Limb (tissue), 2 donors: ENCODE measurements at regions not wholly inside any gene's neighbourhood (a gene's known extent, or its start where the extent isn't known, plus 50 kb on each side); places are given as distances from the start of the nearest gene placed in this dataset.

ENCODE experiments used
- DNase-seq, 2 donors: peaks; one replicate each; pipeline ENCODE4 v3.0.0-alpha.2; 2016; ENCODE audit errors: extremely low spot score in 2 of 2

GRCh38 chr15:98444138-98444537, 204.2 kb upstream of the IGF1R start:
- DNase-seq = no peak

- DNase-seq = no peak
Measured at GRCh38 chr15:98445315-98445714, 203.0 kb upstream of the IGF1R start.

- no peak for DNase-seq
Measured at GRCh38 chr15:98446083-98446482, 202.3 kb upstream of the IGF1R start.

- no peak for DNase-seq
Measured at GRCh38 chr15:98447069-98447468, 201.3 kb upstream of the IGF1R start.

GRCh38 chr15:98451236-98451635, 197.1 kb upstream of the IGF1R start:
- DNase-seq = no peak

DNA sequence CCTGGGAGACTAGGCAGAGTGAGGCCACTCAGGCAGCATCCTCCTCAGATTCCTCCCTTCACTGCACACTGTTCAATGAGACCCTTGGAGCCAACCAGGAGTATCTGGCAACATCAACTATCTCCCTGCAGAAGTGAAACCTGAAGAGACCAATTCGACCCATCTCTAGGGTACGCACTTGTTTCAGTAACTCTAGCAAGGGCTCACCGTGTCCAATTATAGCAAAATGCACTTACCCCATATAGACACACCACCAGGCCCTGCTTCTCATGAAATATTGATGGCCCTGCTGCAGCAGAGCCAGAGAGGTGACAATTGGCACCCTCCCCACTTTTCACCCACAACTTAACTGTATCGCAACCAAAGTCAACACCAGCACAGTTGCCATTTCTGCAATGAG, 196.1 kb upstream of the IGF1R start:
- no peak for DNase-seq

- no peak for DNase-seq
Measured at GRCh38 chr15:98455904-98456303, 192.4 kb upstream of the IGF1R start.

DNA sequence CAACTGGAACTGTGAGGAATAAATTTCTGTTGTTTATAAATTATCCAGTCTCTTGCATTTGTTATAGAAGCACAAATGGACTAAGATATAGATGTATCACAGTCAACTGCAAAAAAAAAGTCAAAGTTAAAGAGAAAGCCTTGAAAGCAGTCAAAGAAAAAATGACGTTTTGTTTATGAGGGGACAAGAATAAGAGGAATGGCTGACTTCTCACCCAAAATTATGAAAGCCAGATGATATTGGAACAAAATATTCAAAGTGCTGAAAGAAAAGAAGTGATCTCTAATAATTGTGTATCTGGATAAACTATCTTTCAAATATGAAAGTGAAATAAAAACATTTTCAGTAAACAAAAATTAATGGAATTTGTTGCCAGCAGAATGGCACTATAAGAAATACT, 171.8 kb upstream of the IGF1R start:
- DNase-seq = no peak

DNA sequence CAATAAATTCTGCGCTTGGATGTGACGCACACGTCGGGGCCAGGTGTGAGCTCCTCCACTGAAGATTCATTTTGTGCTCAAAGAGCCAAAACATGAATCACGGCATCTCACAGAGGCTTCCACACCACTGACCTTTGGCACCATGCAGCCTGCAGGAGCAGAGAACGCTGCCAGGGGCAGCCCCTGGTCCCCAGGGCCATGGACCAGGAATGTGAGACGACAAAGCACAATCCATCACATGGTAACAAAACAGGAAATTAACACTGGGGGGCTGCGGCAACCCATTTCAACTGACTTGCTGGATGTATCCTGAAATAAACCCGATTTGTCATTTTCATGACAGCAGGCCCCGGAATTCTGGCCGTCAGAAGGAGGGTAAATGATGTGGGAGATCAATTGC, 167.5 kb upstream of the IGF1R start:
- DNase-seq = no peak

DNA sequence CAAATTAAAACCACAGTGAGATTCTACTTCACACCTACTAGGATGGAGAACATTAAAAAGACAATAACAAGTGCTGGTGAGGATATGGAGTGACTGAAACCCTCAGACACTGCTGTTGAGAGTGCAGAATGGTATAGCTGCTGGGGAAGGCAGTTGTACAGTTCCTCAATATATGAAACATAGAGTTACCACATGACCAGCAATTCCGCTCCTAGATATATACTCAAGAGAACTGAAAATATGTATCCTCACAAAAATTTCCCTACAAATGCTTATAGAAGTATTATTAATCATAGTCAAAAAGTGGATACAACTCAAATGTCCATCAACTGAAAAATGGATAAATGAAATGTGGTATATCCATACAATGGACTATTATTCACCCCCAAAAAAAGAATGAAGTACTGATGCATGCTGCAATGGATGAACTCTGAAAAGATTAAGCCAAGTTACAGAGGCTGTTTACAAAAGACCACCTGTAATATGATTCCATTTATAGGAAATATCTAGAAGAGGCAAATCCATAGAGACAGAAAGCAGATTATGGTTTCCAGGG, 164.7 kb upstream of the IGF1R start:
- DNase-seq = no peak

GRCh38 chr15:98484914-98485313, 163.4 kb upstream of the IGF1R start:
- no peak for DNase-seq

DNA sequence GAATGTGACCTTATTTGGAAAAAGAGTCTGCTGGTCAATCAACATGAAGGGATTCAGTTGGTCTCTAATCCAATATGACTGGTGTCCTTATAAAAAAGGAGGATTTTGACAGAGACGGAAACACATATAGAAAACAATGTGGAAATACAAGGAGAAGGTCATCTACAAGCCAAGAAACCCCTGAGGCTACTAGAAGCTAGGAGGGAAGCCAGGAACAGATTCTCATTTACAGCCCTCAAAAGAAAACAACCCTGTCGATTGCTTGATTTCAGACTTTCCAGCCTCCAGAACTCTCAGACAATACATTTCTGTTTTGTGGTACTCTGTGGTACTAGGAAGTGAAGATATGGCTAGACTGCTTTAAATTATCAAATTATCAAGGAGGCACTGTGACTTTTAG, 162.9 kb upstream of the IGF1R start:
- no peak for DNase-seq

DNA sequence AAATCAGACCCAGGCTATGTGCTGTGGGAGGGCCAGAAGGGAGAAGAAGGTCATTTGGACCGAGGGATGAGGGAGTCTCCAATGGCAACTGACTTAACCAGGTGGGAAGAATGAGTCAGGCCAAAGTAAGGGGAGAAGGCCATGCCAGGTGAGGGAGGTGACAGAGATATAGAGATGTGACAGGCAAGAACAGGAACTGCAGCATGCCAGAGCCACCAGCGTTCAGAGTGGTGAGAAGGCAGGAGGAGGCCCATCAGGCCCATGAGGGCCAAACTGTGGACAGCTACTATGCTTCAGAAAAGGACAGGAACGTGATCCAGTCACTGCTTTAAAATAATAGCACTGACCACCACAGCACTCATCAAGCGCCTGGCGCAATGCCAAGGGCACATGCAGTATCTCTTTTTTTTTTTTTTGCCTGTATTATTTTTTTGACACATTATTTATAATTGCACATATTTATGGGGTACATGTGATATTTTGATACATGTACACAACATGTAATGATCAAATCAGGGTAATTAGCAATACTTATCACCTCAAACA, 154.3 kb upstream of the IGF1R start:
- DNase-seq = no peak

DNA sequence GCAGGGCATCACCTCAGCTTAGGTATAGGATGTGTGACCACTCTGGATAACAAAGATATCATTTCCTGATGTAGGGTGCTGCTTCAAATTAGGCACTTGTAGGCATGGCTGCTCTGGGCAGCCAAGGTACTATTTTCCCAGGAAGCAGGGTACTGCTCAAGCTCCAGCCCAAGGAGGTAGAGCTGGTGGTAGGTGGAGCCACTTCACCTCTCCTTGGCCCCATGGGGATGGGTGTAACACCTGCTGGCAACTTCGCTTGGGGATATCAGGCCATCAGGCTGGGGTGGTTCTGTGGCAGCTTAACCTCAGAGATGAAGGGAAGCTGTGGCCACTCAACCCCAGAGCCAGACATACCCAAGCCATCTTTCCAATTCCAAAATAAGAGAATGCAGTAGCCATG, 147.1 kb upstream of the IGF1R start:
- no peak for DNase-seq

DNA sequence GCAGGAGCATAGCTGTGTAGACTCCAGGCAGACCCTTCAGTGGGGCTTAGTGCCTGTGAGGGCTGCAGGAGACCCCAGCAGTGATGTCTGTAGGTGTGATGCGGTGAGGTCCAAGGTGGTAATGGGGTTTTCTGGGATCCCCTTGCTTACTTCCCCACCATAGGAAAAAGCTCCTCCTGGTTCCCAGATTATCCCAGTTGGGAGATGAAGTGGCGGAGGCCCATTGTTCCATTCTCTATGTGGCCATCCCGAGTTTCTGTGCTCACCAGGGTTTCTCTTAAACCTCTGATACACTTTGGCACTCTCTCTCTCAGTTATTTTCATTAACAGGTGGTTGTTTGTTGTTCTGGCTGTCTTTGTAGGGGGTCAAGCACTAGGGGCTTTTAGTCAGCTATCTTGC, 146.7 kb upstream of the IGF1R start:
- DNase-seq = no peak

GRCh38 chr15:98503970-98504369, 144.4 kb upstream of the IGF1R start:
- peak in 1 of 2 donors; percentile 47 for DNase-seq

DNA sequence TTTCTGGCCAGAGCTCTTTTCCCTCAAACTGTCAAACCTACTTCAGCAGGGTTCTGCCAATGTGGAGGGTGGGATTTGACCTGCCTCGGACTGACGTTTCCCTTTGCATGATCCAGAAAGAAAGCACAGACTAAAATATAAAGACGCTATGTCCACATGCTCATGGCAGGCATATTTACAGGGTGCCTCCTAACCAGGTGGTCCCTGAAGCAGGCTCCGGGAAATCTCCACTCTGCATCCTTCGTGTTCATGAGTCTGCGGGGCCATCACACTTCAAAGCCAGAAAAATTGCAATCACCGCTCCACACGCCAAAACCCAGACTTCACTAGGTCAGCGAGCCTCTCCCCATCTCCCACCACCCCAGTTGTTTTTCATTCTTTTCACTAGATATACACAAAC, 143.3 kb upstream of the IGF1R start:
- DNase-seq = no peak

DNA sequence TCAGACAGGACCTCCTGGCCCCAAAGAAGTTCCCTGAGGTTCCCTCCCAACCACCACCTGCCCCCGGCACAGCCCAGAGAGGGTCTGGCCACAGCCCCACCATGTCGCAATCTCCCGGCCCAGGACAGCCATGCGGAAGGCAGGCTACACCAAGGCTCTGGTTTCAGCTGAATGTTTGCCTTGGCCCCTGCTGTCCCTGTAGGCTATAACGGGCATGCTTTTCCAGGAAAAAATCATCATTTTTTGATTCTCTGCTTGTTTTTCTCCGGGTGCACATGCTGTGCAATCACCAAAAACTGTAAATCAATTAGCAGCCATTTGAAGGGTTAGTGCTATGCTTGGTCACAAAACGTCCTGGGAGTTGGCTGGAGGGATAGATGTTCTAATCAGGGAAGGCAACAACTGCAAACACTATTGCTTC, 142.7 kb upstream of the IGF1R start:
- DNase-seq = no peak

GRCh38 chr15:98506172-98506571, 142.2 kb upstream of the IGF1R start:
- DNase-seq = no peak

- DNase-seq = no peak
Measured at GRCh38 chr15:98506711-98507110, 141.6 kb upstream of the IGF1R start.

DNA sequence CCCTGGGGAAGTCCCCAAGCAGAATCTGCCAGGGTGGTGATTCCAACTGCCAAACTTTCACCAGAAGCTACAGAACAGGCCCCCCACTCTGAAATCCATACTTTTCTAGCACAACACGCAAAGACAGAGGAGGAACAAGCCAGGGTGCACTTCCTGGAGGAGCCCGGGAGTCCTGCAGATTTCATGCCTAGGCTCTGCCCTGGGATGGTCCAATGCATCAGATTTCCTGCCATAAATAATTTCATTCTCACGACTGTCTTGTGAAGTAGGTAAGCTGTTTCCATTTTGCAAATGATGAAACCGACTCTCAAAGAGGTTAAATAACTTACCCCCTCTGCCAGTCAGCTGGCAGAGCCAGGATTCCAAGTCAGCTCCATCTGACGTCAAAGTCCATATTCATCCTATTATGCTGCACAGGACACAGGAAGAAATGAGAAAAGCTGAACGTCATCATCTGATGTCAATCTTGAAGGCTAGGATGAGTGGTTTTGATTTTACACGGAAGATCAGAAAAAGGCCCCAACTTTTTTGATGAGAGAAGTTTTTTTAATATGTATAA, 134.8 kb upstream of the IGF1R start:
- DNase-seq = no peak

DNA sequence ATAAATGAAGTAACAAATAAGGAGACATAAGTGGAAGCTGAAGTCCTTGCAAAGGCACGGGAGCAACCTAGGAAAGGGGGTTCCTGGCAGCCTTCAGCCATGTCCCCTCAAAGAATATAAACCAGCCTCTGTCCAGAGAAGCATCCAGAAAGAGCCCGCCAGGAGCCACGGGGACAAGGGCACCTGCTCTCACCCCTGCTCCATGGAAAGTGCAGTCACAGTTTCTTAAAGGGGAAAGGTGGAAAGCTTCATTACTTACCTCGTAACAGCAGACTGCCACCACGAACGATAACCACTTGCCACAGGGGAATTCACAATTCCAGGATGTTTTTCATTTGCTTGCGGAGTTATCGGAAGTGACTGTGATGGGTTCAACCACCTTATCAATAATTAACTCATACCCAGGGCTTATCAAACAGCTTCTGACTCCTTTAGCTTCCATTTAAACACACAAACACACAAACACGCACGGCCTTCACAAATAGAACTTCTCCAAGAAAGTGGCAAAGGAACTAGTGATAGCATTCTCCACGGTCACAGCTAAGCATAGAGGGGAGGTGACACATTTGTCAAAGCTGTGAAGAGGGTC, 134.2 kb upstream of the IGF1R start:
- no peak for DNase-seq

GRCh38 chr15:98518823-98519561, 129.3 kb upstream of the IGF1R start:
- DNase-seq = peak; percentile 72 to 88
